Bone marrow (tissue), 2 donors: ENCODE measurements at regions not wholly inside any gene's neighbourhood (a gene's known extent, or its start where the extent isn't known, plus 50 kb on each side); places are given as distances from the start of the nearest gene placed in this dataset.
"Not testable (repeated sequence)": the region's sequence is repeated elsewhere in the genome, so short reads cannot be mapped to it uniquely, and the experiment has no call there.

Experiments
- DNase-seq, 2 donors: peaks; one replicate each; lab custom pipeline; 2025; lab: John Stamatoyannopoulos, UW

DNA sequence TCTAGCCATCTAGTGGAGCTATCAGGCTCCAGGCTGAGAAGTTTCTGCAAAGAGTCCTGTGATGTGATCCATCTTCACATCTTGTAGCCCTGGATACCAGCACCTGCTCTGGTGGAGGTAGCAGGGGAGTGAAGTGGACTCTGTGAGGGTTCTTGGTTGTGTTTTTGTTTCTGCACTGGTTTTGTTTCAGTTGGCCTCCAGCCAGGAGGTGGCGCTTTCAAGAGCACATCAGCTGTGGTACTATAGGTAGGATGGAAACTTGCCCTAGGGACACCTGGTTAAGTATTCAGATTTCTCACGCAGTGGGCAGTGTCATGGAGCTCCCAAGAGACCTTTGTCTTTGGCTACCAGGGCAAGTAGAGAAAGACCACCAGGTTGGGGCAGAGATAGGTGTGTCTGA lies 257.5 kb upstream of the SLC7A11 start:
- DNase-seq, result no peak

DNA sequence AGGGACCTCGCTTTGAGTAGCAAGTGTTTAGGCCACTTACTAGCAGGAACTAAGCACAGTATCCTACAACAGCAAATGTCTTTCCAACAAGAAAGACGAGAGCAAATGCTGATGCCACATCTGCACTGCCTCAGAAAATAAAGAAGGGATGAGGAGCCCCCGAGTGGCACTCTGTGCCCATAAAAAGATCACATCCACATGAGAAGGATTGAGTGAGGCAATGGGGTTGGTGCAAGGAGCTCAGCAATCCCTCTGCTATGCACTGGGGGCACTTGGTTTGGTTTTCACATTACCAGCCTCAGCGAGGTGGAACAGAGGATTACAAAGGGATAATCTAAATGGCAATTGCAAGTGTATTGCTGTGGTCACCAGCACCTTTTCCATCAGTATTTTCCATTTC lies 252.8 kb upstream of the SLC7A11 start:
- DNase-seq, result no peak

DNA sequence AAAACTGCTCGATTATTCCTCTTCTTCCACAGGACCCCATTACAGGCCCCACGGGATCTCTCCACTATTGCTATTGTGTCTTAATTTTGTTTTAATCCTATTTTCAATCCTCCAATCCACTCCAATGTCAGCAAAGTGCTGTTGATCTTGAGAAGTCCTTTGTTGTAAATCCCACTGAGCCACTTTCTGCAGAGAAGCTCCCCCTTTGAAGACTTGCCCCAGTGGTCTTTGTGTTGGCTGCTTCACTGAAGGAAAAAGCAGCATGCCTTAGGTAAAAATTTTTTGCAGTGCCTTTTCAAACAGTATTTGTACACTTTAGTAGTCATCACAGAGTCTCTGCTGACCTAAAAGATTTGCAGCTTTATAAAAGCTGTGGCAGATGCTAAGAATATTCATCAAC lies 252.0 kb upstream of the SLC7A11 start:
- no peak for DNase-seq

DNA sequence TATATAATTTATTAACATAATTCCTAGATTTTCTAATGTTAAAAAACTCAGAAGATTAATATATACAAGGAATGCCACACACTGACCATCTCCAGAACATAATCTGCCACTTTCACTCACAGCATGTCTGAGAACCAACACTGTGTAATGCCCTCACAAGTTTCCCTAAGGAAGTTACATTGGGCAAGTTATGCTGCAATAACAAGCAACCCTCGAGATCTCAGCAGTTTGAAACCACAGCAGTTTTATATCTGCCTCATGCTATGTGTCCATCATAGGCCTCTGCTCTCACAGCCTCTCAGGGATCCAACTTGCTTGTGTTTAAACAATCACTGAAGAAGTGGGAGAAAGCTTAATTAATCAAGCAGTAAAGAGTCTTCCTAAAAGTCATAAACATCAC lies 250.0 kb upstream of the SLC7A11 start:
- DNase-seq, result no peak

DNA sequence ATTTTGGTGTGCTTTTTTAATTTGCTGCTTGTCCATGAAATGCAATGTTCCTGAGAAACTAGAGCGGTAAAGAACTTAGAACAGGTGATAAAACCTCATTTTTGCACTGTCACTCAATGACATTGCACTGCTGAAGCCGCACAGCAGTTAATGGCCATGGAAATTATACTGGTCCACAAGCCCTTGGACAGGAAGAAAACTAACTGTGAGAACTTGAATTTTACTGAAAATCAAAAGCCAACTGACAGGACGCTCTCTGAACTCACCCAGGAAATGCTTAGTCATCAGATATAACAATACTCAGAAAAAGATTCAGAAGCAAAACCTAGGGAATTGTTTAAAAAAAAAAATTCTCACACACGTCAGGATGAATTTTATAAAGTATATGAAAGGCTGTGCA lies 246.4 kb upstream of the SLC7A11 start:
- DNase-seq, result no peak

DNA sequence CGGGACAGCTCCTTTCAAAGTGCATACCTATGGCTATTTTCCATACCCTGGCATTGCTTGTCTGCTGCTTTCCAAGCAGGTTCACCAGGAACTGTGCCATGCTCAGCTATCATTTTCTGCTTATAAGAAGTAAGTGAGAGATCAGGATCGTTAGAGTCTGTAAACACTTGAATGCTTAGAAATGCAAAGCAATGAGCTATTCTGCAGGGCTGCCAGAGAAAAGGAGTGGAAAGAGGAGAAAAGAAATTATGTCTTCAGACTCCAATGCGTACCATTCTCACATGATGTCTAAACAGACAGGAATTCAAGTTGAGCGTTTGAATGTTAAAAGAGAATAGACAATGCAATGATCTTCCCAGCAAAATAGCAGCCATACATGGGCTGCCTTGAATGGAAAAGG lies 245.5 kb upstream of the SLC7A11 start:
- DNase-seq, result no peak

DNA sequence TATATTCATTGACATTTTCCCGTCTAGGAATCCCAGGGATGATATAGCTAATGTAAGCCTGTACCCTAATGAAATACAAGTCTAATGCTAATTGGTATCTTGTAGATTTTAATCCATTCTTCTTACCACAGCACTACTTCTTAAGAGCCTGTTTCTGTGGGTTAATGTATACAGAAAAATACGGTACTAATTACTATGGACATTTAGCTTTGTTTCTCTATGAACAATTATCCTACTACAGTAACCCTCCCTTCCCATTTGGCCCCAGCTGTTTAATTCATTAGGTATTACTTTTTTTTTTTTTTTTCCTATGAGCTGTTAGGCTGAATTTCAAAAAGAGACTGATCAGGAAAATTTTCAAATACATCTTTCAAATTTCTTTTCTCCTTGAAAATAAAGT lies 245.1 kb upstream of the SLC7A11 start:
- no peak for DNase-seq

DNA sequence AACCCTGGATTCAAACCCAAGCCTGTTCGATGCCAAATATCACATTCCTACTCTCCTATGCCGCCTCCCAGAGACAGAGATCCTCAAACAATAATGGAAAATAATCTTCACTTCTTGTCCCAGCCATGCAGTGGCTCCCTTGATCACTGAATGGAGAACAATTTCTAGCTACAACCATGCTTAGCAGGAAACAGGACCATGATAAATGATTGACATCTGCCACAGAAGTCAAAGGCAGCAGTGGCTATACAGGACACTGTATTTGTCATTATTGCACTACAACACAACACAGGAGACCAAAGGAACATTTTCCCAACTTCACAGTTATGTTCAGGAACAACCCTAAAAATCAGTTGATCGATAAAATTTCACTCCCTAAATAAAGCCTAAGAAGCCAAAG lies 243.3 kb upstream of the SLC7A11 start:
- DNase-seq, result no peak

DNA sequence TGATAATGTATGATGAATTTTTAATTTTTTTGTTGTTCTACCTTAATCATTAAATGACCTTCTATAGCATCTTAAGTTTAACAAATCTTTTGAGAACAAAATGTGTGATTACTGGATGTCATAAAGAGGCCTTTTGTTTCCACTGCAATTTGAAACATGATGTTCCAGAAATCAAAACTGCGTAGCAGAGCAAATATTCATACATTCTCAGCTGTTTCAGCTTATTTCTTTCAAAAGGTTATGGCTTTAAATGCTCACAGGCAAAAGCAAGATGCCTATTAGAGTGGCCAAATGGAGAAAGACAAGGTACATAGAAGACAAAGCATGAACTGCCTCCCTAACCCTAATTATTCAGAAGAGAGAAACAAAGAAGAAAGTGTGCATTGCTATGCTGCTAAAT lies 233.0 kb upstream of the SLC7A11 start:
- DNase-seq, result no peak

DNA sequence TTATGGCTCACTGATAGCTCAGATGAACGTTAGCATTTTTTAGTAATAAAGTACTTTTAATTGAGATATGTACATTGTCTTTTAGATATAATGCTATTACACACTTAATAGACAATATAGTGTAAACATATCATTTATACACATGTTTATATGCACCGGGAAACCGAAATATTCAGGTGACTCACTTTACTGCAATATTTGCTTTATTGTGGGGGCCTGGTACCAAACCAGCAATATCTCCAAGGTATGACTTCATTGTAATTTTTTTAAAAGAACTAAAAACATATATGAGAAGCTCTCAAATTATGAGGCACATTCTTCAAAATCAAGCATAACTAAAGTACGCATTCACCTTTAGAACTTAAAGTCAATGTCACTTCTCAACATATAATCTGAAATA lies 231.2 kb upstream of the SLC7A11 start:
- no peak for DNase-seq

DNA sequence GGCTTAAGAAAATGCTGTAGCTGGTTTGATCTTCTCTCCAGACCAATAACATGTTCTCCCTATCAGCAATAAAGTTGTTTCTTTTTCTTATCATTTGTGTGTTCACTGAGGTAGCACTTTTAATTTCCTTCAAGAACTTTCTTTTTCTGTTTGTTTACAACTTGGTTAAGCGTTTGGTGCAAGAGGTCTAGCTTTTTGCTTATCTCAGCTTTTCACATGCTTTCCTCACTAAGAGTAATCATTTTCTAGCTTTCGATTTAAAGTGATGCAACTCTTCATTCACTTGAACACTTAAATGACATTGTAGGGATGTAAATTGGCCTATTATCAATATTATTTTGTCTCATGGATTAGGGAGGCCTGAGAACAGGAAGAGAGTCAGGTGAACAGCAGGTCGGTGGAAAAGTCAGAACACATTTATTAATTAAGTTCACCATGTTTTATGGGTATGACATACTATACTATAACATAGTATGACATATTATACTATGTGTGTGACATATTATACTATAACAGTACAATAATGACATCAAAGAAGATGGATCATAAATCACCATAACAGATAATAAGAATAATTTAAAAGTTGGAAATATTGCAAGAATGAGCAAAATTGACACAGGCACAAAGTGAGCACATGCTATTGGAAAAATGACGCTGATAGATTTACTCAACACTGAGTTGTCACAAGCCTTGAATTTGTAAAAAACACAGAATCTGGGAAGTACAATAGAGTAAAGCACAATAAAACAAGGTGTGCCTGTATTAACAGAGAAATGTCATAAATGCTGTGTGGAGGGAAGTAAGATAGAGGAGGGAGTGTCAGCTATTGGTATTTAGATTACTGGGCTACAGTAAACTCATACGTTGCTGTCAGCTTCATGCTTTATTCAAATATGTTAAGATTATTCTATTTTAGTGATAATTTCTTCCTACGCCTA lies 218.6 kb upstream of the SLC7A11 start:
- no peak for DNase-seq

DNA sequence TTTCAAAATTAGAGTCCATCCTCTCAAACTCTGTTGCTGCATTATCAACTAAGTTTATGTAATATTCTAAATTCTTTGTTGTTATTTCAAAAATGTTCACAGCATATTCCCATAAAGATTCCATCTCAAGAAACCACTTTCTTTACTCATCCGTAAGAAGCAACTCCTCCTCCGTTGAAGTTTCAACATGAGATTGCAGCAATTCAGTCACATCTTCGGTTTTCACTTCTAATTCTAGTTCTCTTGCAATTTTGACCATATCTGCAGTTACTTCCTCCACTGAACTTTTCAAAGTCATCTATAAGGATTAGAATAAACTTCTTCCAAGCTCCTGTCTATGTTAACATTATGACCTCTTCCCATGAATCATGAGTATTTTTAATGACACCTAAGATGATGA lies 216.6 kb upstream of the SLC7A11 start:
- no peak for DNase-seq

DNA sequence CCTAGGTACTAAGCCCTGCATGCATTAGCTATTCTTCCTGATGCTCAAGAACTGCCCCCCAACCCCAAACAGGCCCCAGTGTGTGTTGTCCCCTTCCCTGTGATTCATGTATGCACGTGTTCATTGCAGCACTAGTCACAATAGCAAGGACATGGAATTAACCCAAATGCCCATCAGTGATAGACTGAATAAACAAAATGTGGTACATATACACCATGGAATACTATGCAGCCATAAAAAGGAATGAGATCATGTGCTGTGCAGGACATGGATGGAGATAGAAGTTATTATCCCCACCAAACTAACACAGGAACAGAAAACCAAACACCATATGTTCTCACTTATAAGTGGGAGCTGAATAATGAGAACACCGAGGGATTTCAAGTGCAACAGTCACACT lies 214.2 kb upstream of the SLC7A11 start:
- DNase-seq, result not testable (repeated sequence)

DNA sequence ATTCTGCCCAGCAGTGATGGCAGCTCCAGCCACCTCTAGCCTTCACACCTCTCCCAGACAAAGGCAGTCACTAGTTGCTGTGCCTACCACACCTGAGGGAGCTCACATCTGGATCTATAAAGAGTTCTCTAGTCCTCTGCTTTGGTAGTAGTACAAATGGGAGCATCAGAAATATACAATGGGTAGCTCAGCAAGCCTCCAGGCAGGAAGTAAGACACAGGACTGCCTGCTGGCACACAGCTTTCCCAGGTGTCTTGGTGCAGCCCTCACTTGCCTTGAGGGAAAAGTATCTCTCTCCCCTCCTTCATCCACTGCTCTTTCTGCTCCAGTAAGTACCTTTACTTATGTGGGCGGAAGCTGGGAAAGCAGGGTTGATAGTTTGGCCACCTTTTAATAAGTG lies 212.9 kb upstream of the SLC7A11 start:
- DNase-seq, result no peak

DNA sequence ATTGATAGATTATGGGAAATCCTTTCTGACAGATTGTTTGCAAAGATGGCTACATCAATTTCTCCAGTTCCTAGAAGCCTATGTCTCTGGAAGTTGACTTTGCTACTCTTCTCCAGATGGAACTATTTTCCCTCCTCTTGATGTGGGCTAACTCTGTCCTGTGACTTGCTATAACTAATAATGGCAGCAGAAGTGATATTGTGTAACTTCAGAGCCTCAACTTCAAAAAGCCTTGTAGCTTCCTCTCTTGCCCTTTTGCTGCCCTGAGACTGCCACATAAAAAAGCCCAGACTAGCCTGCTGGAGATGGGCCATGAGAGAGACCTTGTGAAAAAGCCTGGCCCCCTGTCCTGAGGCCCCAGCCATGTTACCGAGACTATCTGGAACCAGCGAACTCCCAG lies 210.7 kb upstream of the SLC7A11 start:
- no peak for DNase-seq

DNA sequence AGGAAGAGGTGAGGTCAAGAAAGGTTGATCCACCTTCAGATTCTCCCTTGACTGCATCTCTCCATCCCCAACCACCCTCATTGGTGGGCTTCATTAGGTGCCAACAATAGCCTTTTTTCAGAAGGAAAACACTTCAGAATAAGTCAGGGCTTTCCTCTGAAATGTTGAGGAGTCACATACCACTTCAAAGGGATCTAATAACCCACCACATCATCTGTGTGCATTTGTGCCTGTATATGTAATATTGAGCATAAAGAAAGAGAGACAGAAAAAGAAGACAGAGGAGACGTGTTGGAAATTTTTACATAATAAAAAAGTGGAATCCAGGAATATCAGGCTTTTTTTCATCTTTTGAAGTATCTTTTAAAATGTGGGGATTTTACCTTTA lies 209.1 kb upstream of the SLC7A11 start:
- no peak for DNase-seq

DNA sequence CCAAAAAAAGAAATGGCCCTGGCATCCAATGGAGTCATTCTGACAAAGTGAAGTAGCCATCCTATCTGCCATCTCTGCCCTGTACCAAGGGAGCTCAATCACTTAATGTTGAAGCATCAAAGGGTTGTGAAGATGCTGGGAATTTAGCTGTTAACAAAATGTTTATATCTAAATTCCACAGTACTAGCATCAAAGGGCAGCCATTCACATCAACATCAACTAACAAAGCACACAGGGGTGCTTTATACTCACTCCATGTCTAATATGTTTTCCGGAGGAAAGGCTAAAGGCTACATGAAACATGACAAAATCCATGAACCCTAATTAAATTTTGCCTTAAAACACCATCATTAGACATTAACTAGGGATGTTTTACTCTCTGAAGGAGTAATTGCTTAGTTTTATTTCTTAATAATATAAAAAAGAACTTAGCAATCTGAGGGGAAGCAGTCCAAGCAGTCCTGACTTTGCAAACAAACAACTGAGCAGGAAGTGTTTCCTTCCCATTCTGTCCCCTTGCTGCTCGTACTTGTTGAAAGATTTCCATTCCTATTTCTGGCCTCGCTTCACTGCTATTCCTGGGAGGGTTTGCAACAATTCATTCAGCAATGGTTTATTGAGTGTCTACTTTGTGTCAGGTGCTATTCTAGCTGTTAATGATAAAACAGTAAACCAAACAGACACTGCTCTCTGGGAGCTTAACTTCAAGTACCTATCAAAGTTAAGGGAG lies 208.6 kb upstream of the SLC7A11 start:
- DNase-seq, result no peak

DNA sequence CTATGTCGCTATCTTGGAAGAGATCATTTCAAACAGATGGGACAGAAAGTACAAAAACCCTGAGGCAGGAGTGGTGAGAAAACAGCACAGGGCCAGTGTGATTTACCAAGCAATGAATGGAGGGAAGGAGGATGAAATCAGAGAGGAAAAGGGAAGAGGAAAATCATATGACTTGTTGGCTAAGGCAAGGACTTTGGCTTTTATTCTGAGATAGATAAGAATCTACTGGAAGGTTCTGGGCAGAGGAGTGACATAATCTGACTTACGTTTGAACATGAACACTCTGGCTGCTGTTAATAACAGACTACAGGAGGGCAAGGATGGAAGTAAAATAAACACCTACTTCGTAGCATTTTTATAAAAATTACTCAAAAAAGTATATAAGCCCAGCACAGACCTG lies 207.8 kb upstream of the SLC7A11 start:
- no peak for DNase-seq

DNA sequence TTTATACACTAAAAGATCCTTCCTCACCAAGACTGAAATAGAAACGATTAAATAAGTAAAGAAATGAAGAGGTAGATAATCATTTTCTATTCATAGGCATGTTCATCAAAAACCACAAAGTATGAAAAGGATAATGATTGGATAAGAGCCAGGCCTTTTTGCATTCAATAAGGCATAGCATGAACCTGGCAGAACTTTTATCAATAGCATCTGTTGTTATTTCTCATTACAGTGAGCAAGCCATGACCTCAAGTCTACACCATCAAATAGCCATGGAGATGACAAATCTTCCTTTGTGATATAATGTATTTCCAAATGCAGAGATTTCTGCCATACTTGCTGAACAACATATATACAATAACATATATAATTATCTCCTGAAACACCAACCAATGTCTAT lies 206.0 kb upstream of the SLC7A11 start:
- no peak for DNase-seq

DNA sequence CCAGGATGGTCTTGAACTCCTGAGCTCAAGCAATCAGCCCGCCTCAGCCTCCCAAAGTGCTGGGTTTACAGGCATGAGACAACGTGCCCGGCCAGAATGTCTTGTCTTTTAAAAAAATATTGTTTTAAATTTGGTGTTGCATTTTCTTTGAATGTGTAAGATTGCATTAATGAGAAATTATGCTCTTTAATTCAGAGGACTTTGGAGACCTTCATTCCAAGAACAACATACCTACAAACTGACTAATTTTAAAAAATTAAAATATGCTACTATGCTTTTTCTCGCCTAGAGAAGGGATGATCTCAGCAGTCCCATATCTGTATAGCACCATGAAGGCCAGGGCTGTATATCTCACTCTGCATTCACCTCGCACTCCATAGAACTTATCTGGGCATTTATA lies 204.3 kb upstream of the SLC7A11 start:
- DNase-seq, result no peak

DNA sequence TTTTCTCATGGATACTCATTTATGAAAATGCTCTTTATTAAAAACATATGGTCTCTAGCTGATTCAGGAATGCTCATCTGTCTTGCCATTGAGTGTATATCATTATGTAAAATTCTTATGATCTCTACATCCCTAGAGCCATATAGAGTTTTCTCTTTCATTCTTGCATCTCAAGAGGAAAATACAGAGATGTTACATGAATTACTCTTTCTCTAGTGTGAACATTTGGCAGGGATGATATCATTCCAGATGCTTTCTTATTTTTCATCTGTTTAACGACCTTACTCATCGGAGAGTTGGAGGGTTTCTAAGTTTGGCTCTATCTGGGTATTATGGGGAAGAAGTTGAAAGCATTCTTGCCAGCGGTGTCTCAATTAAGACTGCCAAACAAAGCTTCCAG lies 202.9 kb upstream of the SLC7A11 start:
- DNase-seq, result no peak

DNA sequence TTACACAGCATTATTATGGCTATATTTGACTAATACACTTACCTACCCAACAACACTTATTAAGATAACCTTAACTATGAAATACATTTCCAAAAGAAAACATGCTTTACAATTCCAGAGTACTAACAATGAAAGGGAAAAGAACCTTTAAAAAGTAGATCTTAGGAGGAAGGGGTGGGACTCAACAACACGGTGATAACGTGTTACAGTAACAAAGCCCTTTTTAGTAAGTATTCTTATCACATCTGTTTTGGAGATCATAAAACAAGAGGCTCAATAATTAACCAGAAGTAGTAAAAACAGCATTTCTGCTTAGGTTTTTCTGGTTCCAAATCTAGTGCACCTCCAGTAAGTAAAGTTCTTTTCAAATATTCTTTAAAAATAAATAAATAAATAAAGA lies 202.1 kb upstream of the SLC7A11 start:
- no peak for DNase-seq

DNA sequence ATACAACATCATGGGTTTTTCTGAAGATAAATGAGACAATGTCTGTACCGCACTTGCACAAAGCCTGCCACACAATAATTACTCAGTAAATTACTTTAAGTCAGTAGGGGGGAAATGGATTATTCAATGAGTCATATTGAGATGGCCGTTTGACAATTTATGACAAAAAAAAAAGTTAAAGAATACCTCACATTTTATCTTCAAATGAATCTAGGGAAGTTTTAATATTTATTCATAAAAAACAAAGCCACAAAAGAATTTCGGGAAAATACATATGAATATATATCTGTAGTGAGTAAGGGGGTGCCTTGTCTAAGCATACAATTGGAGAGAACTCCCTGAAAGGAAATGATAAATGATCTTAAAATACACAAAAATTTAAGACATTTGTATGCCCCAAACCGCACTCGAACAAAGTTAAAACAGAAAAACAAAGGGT lies 197.0 kb upstream of the SLC7A11 start:
- no peak for DNase-seq

DNA sequence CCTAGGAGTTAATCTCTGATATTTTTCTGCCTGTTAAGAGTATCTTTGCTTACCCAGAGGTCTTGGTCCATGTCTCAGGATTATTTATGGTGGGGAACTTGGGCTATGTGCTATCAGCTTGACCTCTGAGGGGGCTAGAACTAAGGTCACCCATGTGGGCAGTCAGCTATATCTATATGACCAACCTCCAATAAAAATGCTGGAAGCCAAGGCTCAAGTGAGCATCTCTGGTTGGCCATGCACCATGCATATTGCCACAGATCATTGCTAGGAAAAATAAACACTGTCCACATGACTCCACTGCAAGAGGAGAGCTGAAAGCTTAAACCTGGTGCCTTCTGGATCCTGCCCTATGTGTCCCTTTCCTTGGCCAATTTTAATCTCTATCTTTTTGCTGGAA lies 196.5 kb upstream of the SLC7A11 start:
- no peak for DNase-seq
